ENCODE measurements at regions not wholly inside any gene's neighbourhood (a gene's known extent, or its start where the extent isn't known, plus 50 kb on each side); places are given as distances from the start of the nearest gene placed in this dataset.

GRCh38 chr2:23312996-23313606, 71.9 kb upstream of the KLHL29 start:
- TF ChIP-seq CTCF (conservative IDR thresholded peaks at IDR 0.05 in 1 of 2, IDR thresholded peaks at IDR 0.05 in 1 of 2; ENCODE audit: low read depth in 1 of 2, low read length in 2 of 2) (peak; percentile 53 to 89), EZH2 (IDR thresholded peaks at IDR 0.05; ENCODE audit: low read length, missing control alignments) (no peak)
